ENCODE measurements at regions not wholly inside any gene's neighbourhood (a gene's known extent, or its start where the extent isn't known, plus 50 kb on each side); places are given as distances from the start of the nearest gene placed in this dataset.

- TF ChIP-seq DIDO1 (tag; IDR thresholded peaks at IDR 0.05; ENCODE audit: low read depth) (no peak), ZNF12 (CRISPR knock-in tag; IDR thresholded peaks at IDR 0.05) (no peak), WHSC1 (IDR thresholded peaks at IDR 0.05; ENCODE audit: low read length) (no peak), JUND (IDR thresholded peaks at IDR 0.05; ENCODE audit: borderline replicate concordance, low read depth, low read length) (no peak), JUND (tag; IDR thresholded peaks at IDR 0.05; ENCODE audit: borderline replicate concordance, low read depth, low read length) (no peak), DPF2 (IDR thresholded peaks at IDR 0.05) (no peak), PHF8 (IDR thresholded peaks at IDR 0.05; ENCODE audit: borderline replicate concordance, low read length) (no peak)
Observed at GRCh38 chr21:15379776-15380175, 315.0 kb upstream of the NRIP1 start (continued).

- no peaks in the 10 kb centered on the region for H3K36me3 ChIP-seq (ENCODE audit: control insufficient read depth, insufficient read depth, low read length)
- H3K27ac ChIP-seq (ENCODE audit: extremely low read depth, low read depth, low read length): no peak overlapping the region
- in situ Hi-C loops (cut with MboI) (no loop called here), intact Hi-C loops (cut with micrococcal nuclease) (no loop called here)
- H3K4me1 ChIP-seq (replicated peaks in 1 of 2; ENCODE audit: control insufficient read depth in 2 of 2, insufficient read depth in 2 of 2, low read length in 2 of 2): no peaks in the 10 kb centered on the region
- POLR2A ChIA-PET: no interaction called here
- 3% methylated on average over 4 of the region's 4 CpGs for WGBS (ENCODE audit: insufficient coverage, low coverage, missing lambda C conversion rate)
- H3K4me2 ChIP-seq (ENCODE audit: insufficient read depth, low read length): no peak overlapping the region
- H3K9me1 ChIP-seq (ENCODE audit: control insufficient read depth, insufficient read depth, low read length): no peaks in the 10 kb centered on the region
- no peaks in the 10 kb centered on the region for H3K79me2 ChIP-seq (ENCODE audit: control insufficient read depth, insufficient read depth, low read length)
- no peak for FAIRE-seq
- no peak for DNase-seq (ENCODE audit: extremely low read depth in 1 of 4, low spot score in 3 of 4)
- H3K27me3 ChIP-seq (ENCODE audit: control insufficient read depth in 2 of 2, insufficient read depth in 2 of 2, low read length in 2 of 2): no peaks in the 10 kb centered on the region
- H3K9ac ChIP-seq (ENCODE audit: insufficient read depth in 1 of 2, low read depth in 2 of 2, low read length in 2 of 2): no peak overlapping the region
- CTCF ChIA-PET (ENCODE audit: low intra/inter-chr PET ratio): no interaction called here
- no peak for ATAC-seq
- BruUV-seq (replicated peaks): no TSS peak
- H4K20me1 ChIP-seq (replicated peaks; ENCODE audit: control insufficient read depth, insufficient read depth, low read length): no peaks in the 10 kb centered on the region
- no peaks in the 10 kb centered on the region for H3K9me3 ChIP-seq (replicated peaks; ENCODE audit: control insufficient read depth, insufficient read depth, low read depth, low read length)
- H2AFZ ChIP-seq (ENCODE audit: low read depth, low read length): no peak overlapping the region
- H3K4me3 ChIP-seq: no peak overlapping the region
- TF ChIP-seq HDAC3 (IDR thresholded peaks at IDR 0.05; ENCODE audit: borderline replicate concordance, partially characterized antibody) (no peak), ATF7 (IDR thresholded peaks at IDR 0.05) (no peak), ZNF324 (CRISPR knock-in tag; IDR thresholded peaks at IDR 0.05) (no peak), ELF4 (CRISPR knock-in tag; IDR thresholded peaks at IDR 0.05) (no peak), CLOCK (CRISPR knock-in tag; IDR thresholded peaks at IDR 0.05; ENCODE audit: borderline replicate concordance) (no peak), FOXA3 (CRISPR knock-in tag; conservative IDR thresholded peaks at IDR 0.05 in 1 of 2, IDR thresholded peaks at IDR 0.05 in 1 of 2) (no peak), ELK3 (CRISPR knock-in tag; IDR thresholded peaks at IDR 0.05) (no peak), ZNF696 (CRISPR knock-in tag; conservative IDR thresholded peaks at IDR 0.05) (no peak), DIDO1 (tag; IDR thresholded peaks at IDR 0.05; ENCODE audit: low read depth) (no peak), MAX (CRISPR knock-in tag; IDR thresholded peaks at IDR 0.05) (no peak), MBD2 (IDR thresholded peaks at IDR 0.05; ENCODE audit: borderline replicate concordance, low read depth) (no peak), MAFF (IDR thresholded peaks at IDR 0.05; ENCODE audit: low read length) (no peak), KLF16 (IDR thresholded peaks at IDR 0.05) (no peak)
Observed at GRCh38 chr21:15383588-15383987, 318.8 kb upstream of the NRIP1 start.
